ENCODE measurements at regions not wholly inside any gene's neighbourhood (a gene's known extent, or its start where the extent isn't known, plus 50 kb on each side); places are given as distances from the start of the nearest gene placed in this dataset.

DNA sequence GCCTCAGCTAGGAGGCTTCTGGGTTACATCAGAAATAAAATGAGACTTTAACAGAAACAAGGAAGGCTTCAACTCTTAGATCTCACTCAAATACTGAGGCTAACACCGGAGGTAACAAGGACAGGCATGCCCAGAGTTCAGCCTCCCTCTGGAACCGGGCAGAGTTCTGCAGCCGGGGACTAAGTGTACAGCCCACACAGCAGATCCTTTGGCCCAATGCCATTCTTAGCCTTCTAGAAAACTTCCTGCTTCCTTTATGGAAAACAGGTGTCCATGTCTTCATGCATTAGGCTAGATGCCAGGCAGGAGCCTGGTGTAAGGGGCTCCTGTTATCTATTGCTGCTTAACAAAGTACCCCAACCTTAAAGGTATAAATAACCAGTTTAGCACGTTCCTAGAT lies 369.7 kb downstream of the BCOR start:
- TF ChIP-seq, protein P1, sequence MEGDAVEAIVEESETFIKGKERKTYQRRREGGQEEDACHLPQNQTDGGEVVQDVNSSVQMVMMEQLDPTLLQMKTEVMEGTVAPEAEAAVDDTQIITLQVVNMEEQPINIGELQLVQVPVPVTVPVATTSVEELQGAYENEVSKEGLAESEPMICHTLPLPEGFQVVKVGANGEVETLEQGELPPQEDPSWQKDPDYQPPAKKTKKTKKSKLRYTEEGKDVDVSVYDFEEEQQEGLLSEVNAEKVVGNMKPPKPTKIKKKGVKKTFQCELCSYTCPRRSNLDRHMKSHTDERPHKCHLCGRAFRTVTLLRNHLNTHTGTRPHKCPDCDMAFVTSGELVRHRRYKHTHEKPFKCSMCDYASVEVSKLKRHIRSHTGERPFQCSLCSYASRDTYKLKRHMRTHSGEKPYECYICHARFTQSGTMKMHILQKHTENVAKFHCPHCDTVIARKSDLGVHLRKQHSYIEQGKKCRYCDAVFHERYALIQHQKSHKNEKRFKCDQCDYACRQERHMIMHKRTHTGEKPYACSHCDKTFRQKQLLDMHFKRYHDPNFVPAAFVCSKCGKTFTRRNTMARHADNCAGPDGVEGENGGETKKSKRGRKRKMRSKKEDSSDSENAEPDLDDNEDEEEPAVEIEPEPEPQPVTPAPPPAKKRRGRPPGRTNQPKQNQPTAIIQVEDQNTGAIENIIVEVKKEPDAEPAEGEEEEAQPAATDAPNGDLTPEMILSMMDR (IDR thresholded peaks at IDR 0.05; ENCODE audit: low read depth, low read length) = no peak
- no peak for TF ChIP-seq EZH2phosphoT487 (IDR thresholded peaks at IDR 0.05; ENCODE audit: low read depth)

Measured in OCI-LY3 (cell line).